OCI-LY7 (cell line): ENCODE measurements at regions not wholly inside any gene's neighbourhood (a gene's known extent, or its start where the extent isn't known, plus 50 kb on each side); places are given as distances from the start of the nearest gene placed in this dataset.

Source experiments
- BruUV-seq: library from RNA; stranded (reverse); fragments of 400-500 nt; replicated peaks from 2 replicates; lab custom pipeline; 2021; lab: Mats Ljungman, UMichigan
- CTCF ChIA-PET: fragments of 300-600 bp; sonication (Branson Sonifier 250); formaldehyde crosslinking; loops from one replicate; lab custom pipeline; 2022; ENCODE audit warnings: antibody characterized with exemption; ENCODE audit not compliant: unreplicated experiment; lab: Charles Lee
- POLR2A ChIA-PET: fragments of 300-600 bp; sonication (Branson Sonifier 250); formaldehyde crosslinking; loops from one replicate; lab custom pipeline; 2022; ENCODE audit warnings: antibody characterized with exemption; lab: Charles Lee
- DNase-seq: peaks from one replicate; pipeline ENCODE4 v3.0.0-alpha.2; 2015; ENCODE audit warnings: low spot score
- H2AFZ ChIP-seq: fragments of 200-600 bp; sonication (generic), shearing (Covaris generic); 2 replicates; pipeline ENCODE4 v1.6.1; 2014; ENCODE audit warnings: mild to moderate bottlenecking, antibody characterized with exemption, low read length, moderate library complexity
- H3K27ac ChIP-seq: fragments of 200-600 bp; sonication (generic); 2 replicates; pipeline ENCODE4 v1.5.1; 2014; ENCODE audit warnings: mixed run types, low read depth, mild to moderate bottlenecking, moderate library complexity, low read length, inconsistent platforms; ENCODE audit not compliant: poor library complexity, severe bottlenecking
- H3K36me3 ChIP-seq: fragments of 200-600 bp; sonication (generic); 2 replicates; pipeline ENCODE4 v1.6.1; 2014; ENCODE audit warnings: mild to moderate bottlenecking, antibody characterized with exemption, low read length, moderate library complexity, mixed read lengths; ENCODE audit not compliant: insufficient read depth
- H3K4me1 ChIP-seq: fragments of 200-600 bp; sonication (generic); 2 replicates; pipeline ENCODE4 v1.5.1; 2014; ENCODE audit warnings: mild to moderate bottlenecking, low read length; ENCODE audit not compliant: insufficient read depth, poor library complexity, severe bottlenecking
- H3K4me2 ChIP-seq: fragments of 200-600 bp; sonication (generic); 2 replicates; pipeline ENCODE4 v1.6.1; 2014; ENCODE audit warnings: mild to moderate bottlenecking, low read length
- H3K4me3 ChIP-seq: fragments of 200-600 bp; sonication (generic); 2 replicates; pipeline ENCODE4 v1.5.1; 2014; ENCODE audit warnings: mild to moderate bottlenecking, low read depth, low read length; ENCODE audit not compliant: poor library complexity, severe bottlenecking
- H3K79me2 ChIP-seq: fragments of 200-600 bp; sonication (generic); 2 replicates; pipeline ENCODE4 v1.6.1; 2016; ENCODE audit warnings: low read depth, mild to moderate bottlenecking, low read length, moderate library complexity, mixed read lengths; ENCODE audit not compliant: insufficient read depth
- H3K9me2 ChIP-seq: fragments of 200-600 bp; sonication (generic); 2 replicates; pipeline ENCODE4 v1.6.1; 2016; ENCODE audit warnings: mild to moderate bottlenecking, low read length, mixed read lengths; ENCODE audit not compliant: insufficient read depth
- H3K9me3 ChIP-seq: fragments of 200-600 bp; sonication (generic); 2 replicates; pipeline ENCODE4 v1.6.1; 2014; ENCODE audit warnings: mild to moderate bottlenecking, mixed run types, low read length, mixed read lengths
- H4K20me1 ChIP-seq: fragments of 200-600 bp; sonication (generic); 2 replicates; pipeline ENCODE4 v1.6.1; 2014; ENCODE audit warnings: mild to moderate bottlenecking, antibody characterized with exemption, low read length, moderate library complexity, mixed read lengths; ENCODE audit not compliant: insufficient read depth
- CTCF ChIP-seq: fragments of 200-600 bp; sonication (generic); conservative IDR thresholded peaks from 2 replicates; pipeline ENCODE4 v1.5.1; 2014; ENCODE audit warnings: mild to moderate bottlenecking, antibody characterized with exemption, low read length, moderate library complexity, mixed read lengths
- EZH2phosphoT487 ChIP-seq: fragments of 200-600 bp; sonication (generic); IDR thresholded peaks from 2 replicates; pipeline ENCODE4 v1.6.1; 2018; ENCODE audit warnings: low read depth, borderline replicate concordance, mild to moderate bottlenecking, mixed run types, antibody characterized with exemption, low read length, moderate library complexity, mixed read lengths
- intact Hi-C: fragments of 100-400 bp; cut with micrococcal nuclease; formaldehyde crosslinking; loops from one replicate; pipeline ENCODE4 v1.10.0; 2022; ENCODE audit not compliant: unreplicated experiment

- Histone ChIP-seq H2AFZ (no peak overlapping the region), H3K4me1 (no peaks in the 10 kb centered on the region), H3K9me3 (no peaks in the 10 kb centered on the region), H3K27ac (no peak overlapping the region), H4K20me1 (no peaks in the 10 kb centered on the region), H3K9me2 (no peaks in the 10 kb centered on the region), H3K4me2 (no peak overlapping the region), H3K79me2 (no peaks in the 10 kb centered on the region), H3K36me3 (no peaks in the 10 kb centered on the region), H3K4me3 (no peak overlapping the region)
- CTCF ChIA-PET, result no interaction called here
- POLR2A ChIA-PET, result interaction anchor here (0.6 to 1.0 kb wide), 4 partner anchors 10 to 72 kb away, joined by 3 to 7 read pairs (median 3); no protein-coding TSS in a partner anchor
- BruUV-seq, result no TSS peak
- intact Hi-C loops, result no loop called here
- TF ChIP-seq EZH2phosphoT487 (no peak), CTCF (no peak)
- no peak for DNase-seq
Observed at GRCh38 chr6:100062621-100063020, 68.6 kb upstream of the MCHR2 start.

GRCh38 chr6:100057941-100058340 is 63.9 kb upstream of the MCHR2 start:
- POLR2A ChIA-PET, result no interaction called here

More at GRCh38 chr6:100057941-100058340, 63.9 kb upstream of the MCHR2 start:
- no peak overlapping the region for H2AFZ ChIP-seq
- 0 out of 2 replicates have a peak, but pooled peaks cover 5% of the 10 kb centered on the region for H3K9me3 ChIP-seq
- H3K9me2 ChIP-seq, result no peaks in the 10 kb centered on the region
- no peak for TF ChIP-seq EZH2phosphoT487
- TF ChIP-seq CTCF, result no peak
- H3K4me3 ChIP-seq, result no peak overlapping the region
- no peaks in the 10 kb centered on the region for H3K4me1 ChIP-seq
- no peaks in the 10 kb centered on the region for H3K36me3 ChIP-seq
- CTCF ChIA-PET, result no interaction called here
- no peaks in the 10 kb centered on the region for H3K79me2 ChIP-seq
- no peak for DNase-seq
- H4K20me1 ChIP-seq, result no peaks in the 10 kb centered on the region
- BruUV-seq, result no TSS peak
- H3K4me2 ChIP-seq, result no peak overlapping the region
- intact Hi-C loops, result no loop called here
- no peak overlapping the region for H3K27ac ChIP-seq
